ENCODE measurements at regions not wholly inside any gene's neighbourhood (a gene's known extent, or its start where the extent isn't known, plus 50 kb on each side); places are given as distances from the start of the nearest gene placed in this dataset.

DNA sequence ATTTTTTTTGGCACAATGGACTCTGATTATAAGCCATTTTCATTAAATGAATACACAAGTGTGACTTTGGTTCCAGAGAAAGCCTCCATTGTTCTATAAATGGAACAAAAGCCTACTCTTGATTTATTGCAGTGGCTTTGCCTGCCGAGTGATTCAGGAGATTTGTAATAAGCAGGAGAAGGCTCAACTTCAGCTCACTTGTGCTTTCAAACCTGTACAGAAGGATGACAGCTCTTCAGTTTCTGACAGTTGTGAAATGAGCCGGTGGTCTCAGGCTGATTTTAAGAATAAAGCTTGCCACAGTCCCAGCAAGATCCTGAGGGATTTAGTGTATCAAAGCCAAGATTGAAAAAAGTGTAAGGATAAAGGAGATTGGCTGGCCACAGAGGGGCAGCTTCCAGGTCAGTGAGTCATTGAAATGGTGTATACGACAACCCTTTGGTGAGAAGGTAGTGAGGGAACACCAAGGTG lies 438.8 kb upstream of the TGFBR2 start:
- Histone ChIP-seq H3K27me3 (ENCODE audit: control insufficient read depth, insufficient read depth, low read length) (no peaks in the 10 kb centered on the region), H3K36me3 (ENCODE audit: control insufficient read depth, insufficient read depth, low read length) (no peaks in the 10 kb centered on the region), H3K9ac (ENCODE audit: low read depth, low read length) (no peak overlapping the region), H3K27ac (ENCODE audit: low read depth, low read length) (no peak overlapping the region), H3K9me3 (ENCODE audit: control insufficient read depth, insufficient read depth, low read length) (no peaks in the 10 kb centered on the region), H3K4me1 (ENCODE audit: control insufficient read depth, insufficient read depth, low read length) (0 out of 2 replicates have a peak, but pooled peaks cover 8% of the 10 kb centered on the region), H3K4me3 (ENCODE audit: low read depth, low read length) (no peak overlapping the region)

- no peak overlapping the region for H3K4me3 ChIP-seq (ENCODE audit: low read depth, low read length)
- H3K36me3 ChIP-seq (ENCODE audit: control insufficient read depth, insufficient read depth, low read length), result no peaks in the 10 kb centered on the region
- H3K9me3 ChIP-seq (ENCODE audit: control insufficient read depth, insufficient read depth, low read length), result no peaks in the 10 kb centered on the region
- H3K4me1 ChIP-seq (ENCODE audit: control insufficient read depth, insufficient read depth, low read length), result 0 out of 2 replicates have a peak, but pooled peaks cover 8% of the 10 kb centered on the region
- H3K27me3 ChIP-seq (ENCODE audit: control insufficient read depth, insufficient read depth, low read length), result no peaks in the 10 kb centered on the region
- no peak overlapping the region for H3K27ac ChIP-seq (ENCODE audit: low read depth, low read length)
- H3K9ac ChIP-seq (ENCODE audit: low read depth, low read length), result no peak overlapping the region
These were observed 436.9 kb upstream of the TGFBR2 start for GRCh38 chr3:30169487-30169886.

DNA sequence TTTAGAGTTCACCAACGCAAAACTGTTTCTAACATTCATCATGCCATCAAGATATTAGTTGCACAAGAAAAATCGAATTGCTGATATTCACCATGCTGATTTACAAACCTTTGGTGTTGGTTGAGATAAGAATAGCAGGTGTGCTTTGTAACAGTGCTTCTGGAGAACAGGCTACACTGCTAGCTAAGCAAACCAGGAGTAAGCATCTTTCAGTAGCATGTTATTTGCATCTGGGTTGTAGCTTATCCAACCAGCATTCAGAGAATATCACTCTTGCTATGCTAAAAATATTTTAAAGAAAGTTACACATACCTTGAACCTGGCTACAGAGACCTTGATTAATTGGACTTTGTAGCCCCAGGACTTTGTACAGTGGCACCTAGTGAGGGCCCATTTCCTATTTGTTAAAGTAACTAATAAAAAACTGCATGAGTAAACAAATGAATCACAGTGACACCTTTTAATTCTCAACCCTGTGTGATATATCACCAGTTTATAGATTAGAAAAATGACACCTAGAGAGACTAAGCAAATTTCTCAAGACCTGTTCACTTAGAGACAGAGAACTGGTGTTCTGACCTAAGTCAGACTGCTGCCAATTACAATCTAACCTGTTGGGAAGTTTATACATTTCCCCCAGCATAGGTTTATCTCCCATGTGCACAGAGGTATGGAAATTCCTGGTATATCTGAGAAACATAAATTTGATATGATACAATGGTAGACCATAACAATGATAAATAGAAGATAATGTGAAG lies 435.5 kb upstream of the TGFBR2 start:
- H3K36me3 ChIP-seq (ENCODE audit: control insufficient read depth, insufficient read depth, low read length), result no peaks in the 10 kb centered on the region
- no peak overlapping the region for H3K27ac ChIP-seq (ENCODE audit: low read depth, low read length)
- no peaks in the 10 kb centered on the region for H3K27me3 ChIP-seq (ENCODE audit: control insufficient read depth, insufficient read depth, low read length)
- H3K4me1 ChIP-seq (ENCODE audit: control insufficient read depth, insufficient read depth, low read length), result 0 out of 2 replicates have a peak, but pooled peaks cover 8% of the 10 kb centered on the region
- H3K9ac ChIP-seq (ENCODE audit: low read depth, low read length), result no peak overlapping the region
- H3K9me3 ChIP-seq (ENCODE audit: control insufficient read depth, insufficient read depth, low read length), result no peaks in the 10 kb centered on the region
- H3K4me3 ChIP-seq (ENCODE audit: low read depth, low read length), result no peak overlapping the region

- no peaks in the 10 kb centered on the region for H3K36me3 ChIP-seq (ENCODE audit: control insufficient read depth, insufficient read depth, low read length)
These were observed 432.0 kb upstream of the TGFBR2 start for GRCh38 chr3:30174357-30174756.

GRCh38 chr3:30180310-30181177 lies 425.9 kb upstream of the TGFBR2 start:
- no peaks in the 10 kb centered on the region for H3K4me1 ChIP-seq (ENCODE audit: control insufficient read depth, insufficient read depth, low read length)
- no peaks in the 10 kb centered on the region for H3K36me3 ChIP-seq (ENCODE audit: control insufficient read depth, insufficient read depth, low read length)
- no peak overlapping the region for H3K4me3 ChIP-seq (ENCODE audit: low read depth, low read length)
- no peak overlapping the region for H3K27ac ChIP-seq (ENCODE audit: low read depth, low read length)
- H3K27me3 ChIP-seq (ENCODE audit: control insufficient read depth, insufficient read depth, low read length), result no peaks in the 10 kb centered on the region
- H3K9me3 ChIP-seq (ENCODE audit: control insufficient read depth, insufficient read depth, low read length), result no peaks in the 10 kb centered on the region
- H3K9ac ChIP-seq (ENCODE audit: low read depth, low read length), result no peak overlapping the region

More at GRCh38 chr3:30174357-30174756, 432.0 kb upstream of the TGFBR2 start:
- Histone ChIP-seq H3K27me3 (ENCODE audit: control insufficient read depth, insufficient read depth, low read length) (no peaks in the 10 kb centered on the region), H3K9me3 (ENCODE audit: control insufficient read depth, insufficient read depth, low read length) (no peaks in the 10 kb centered on the region), H3K4me1 (ENCODE audit: control insufficient read depth, insufficient read depth, low read length) (no peaks in the 10 kb centered on the region), H3K9ac (ENCODE audit: low read depth, low read length) (no peak overlapping the region), H3K4me3 (ENCODE audit: low read depth, low read length) (no peak overlapping the region), H3K27ac (ENCODE audit: low read depth, low read length) (no peak overlapping the region)

- Histone ChIP-seq H3K9me3 (ENCODE audit: control insufficient read depth, insufficient read depth, low read length) (no peaks in the 10 kb centered on the region), H3K27me3 (ENCODE audit: control insufficient read depth, insufficient read depth, low read length) (no peaks in the 10 kb centered on the region), H3K36me3 (ENCODE audit: control insufficient read depth, insufficient read depth, low read length) (no peaks in the 10 kb centered on the region), H3K4me1 (ENCODE audit: control insufficient read depth, insufficient read depth, low read length) (0 out of 2 replicates have a peak, but pooled peaks cover under 1% of the 10 kb centered on the region), H3K4me3 (ENCODE audit: low read depth, low read length) (no peak overlapping the region), H3K27ac (ENCODE audit: low read depth, low read length) (no peak overlapping the region), H3K9ac (ENCODE audit: low read depth, low read length) (no peak overlapping the region)
These were observed 425.3 kb upstream of the TGFBR2 start for GRCh38 chr3:30181178-30181465.

- H3K4me3 ChIP-seq (ENCODE audit: low read depth, low read length), result no peak overlapping the region
- H3K9me3 ChIP-seq (ENCODE audit: control insufficient read depth, insufficient read depth, low read length), result no peaks in the 10 kb centered on the region
- no peak overlapping the region for H3K9ac ChIP-seq (ENCODE audit: low read depth, low read length)
- no peaks in the 10 kb centered on the region for H3K27me3 ChIP-seq (ENCODE audit: control insufficient read depth, insufficient read depth, low read length)
- H3K27ac ChIP-seq (ENCODE audit: low read depth, low read length), result no peak overlapping the region
- no peaks in the 10 kb centered on the region for H3K36me3 ChIP-seq (ENCODE audit: control insufficient read depth, insufficient read depth, low read length)
- peaks cover 5% of the 10 kb centered on the region; the same call in 1 of the 2 replicates for H3K4me1 ChIP-seq (ENCODE audit: control insufficient read depth, insufficient read depth, low read length)
These were observed 424.8 kb upstream of the TGFBR2 start for GRCh38 chr3:30181581-30181980.

DNA sequence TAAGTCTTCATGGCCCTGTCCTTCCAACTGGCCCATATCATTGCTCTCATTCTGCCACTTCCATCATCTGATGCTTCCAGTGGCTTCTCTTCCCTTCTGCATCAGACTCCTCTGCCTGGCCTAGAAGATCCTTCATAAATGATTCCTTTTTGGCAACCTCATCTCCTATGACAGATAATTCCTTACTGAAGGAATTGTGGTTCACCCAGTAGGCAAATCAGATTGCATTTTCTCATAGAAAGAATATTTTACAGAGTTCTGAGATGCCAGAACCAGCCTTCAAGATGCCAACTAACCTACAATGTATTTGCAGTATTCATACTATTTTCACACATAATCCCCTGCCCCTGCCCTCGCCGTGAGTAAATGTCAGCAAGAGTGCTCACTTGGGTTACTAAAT lies 423.0 kb upstream of the TGFBR2 start:
- H3K4me1 ChIP-seq (ENCODE audit: control insufficient read depth, insufficient read depth, low read length), result peaks cover 10% of the 10 kb centered on the region; the same call in 1 of the 2 replicates
- H3K4me3 ChIP-seq (ENCODE audit: low read depth, low read length), result no peak overlapping the region
- no peaks in the 10 kb centered on the region for H3K36me3 ChIP-seq (ENCODE audit: control insufficient read depth, insufficient read depth, low read length)
- H3K9me3 ChIP-seq (ENCODE audit: control insufficient read depth, insufficient read depth, low read length), result no peaks in the 10 kb centered on the region
- no peak overlapping the region for H3K9ac ChIP-seq (ENCODE audit: low read depth, low read length)
- H3K27me3 ChIP-seq (ENCODE audit: control insufficient read depth, insufficient read depth, low read length), result no peaks in the 10 kb centered on the region
- H3K27ac ChIP-seq (ENCODE audit: low read depth, low read length), result no peak overlapping the region

- H3K4me1 ChIP-seq (ENCODE audit: control insufficient read depth, insufficient read depth, low read length), result peaks cover 10% of the 10 kb centered on the region; the same call in 1 of the 2 replicates
- no peak overlapping the region for H3K9ac ChIP-seq (ENCODE audit: low read depth, low read length)
- no peaks in the 10 kb centered on the region for H3K27me3 ChIP-seq (ENCODE audit: control insufficient read depth, insufficient read depth, low read length)
- H3K4me3 ChIP-seq (ENCODE audit: low read depth, low read length), result no peak overlapping the region
- no peaks in the 10 kb centered on the region for H3K9me3 ChIP-seq (ENCODE audit: control insufficient read depth, insufficient read depth, low read length)
- H3K36me3 ChIP-seq (ENCODE audit: control insufficient read depth, insufficient read depth, low read length), result no peaks in the 10 kb centered on the region
- H3K27ac ChIP-seq (ENCODE audit: low read depth, low read length), result no peak overlapping the region
These were observed 422.1 kb upstream of the TGFBR2 start for GRCh38 chr3:30184091-30184810.

DNA sequence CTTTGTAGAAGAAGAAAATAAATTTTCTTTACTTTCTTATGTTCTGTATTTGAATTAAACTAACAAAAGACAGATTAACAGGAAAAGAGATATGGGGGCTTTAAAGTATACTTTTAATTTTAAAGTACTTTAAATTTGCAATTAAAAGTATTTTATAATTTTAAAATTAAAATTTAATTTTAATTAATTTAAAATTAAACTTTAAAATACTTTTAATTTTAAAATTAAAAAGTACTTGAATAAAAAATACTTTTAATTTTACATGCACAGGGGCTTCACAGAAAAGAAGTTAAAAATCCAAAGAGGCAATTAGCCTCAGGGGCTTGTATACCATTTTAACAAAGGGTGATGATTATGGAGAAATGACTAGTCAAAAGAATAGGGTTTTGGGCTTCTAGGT lies 420.5 kb upstream of the TGFBR2 start:
- no peak overlapping the region for H3K9ac ChIP-seq (ENCODE audit: low read depth, low read length)
- no peaks in the 10 kb centered on the region for H3K27me3 ChIP-seq (ENCODE audit: control insufficient read depth, insufficient read depth, low read length)
- H3K36me3 ChIP-seq (ENCODE audit: control insufficient read depth, insufficient read depth, low read length), result no peaks in the 10 kb centered on the region
- peaks cover 10% of the 10 kb centered on the region; the same call in 1 of the 2 replicates for H3K4me1 ChIP-seq (ENCODE audit: control insufficient read depth, insufficient read depth, low read length)
- H3K9me3 ChIP-seq (ENCODE audit: control insufficient read depth, insufficient read depth, low read length), result no peaks in the 10 kb centered on the region
- no peak overlapping the region for H3K27ac ChIP-seq (ENCODE audit: low read depth, low read length)
- no peak overlapping the region for H3K4me3 ChIP-seq (ENCODE audit: low read depth, low read length)
